Heart left ventricle (tissue), 13 donors: ENCODE measurements at regions not wholly inside any gene's neighbourhood (a gene's known extent, or its start where the extent isn't known, plus 50 kb on each side); places are given as distances from the start of the nearest gene placed in this dataset.

Experiments
- CTCF ChIP-seq, 12 donors: fragments of 200-600 bp; sonication (generic) in 4 of 12; IDR thresholded peaks; one replicate each; pipeline versions ENCODE4 v1.5.0 to v1.8.0; 2018 to 2022; ENCODE audit warnings: antibody characterized with exemption in 12 of 12, mild to moderate bottlenecking in 5 of 12
- POLR2A ChIP-seq, 2 donors: fragments of 450-650 bp; IDR thresholded peaks; one replicate each; pipeline ENCODE4 v1.6.1; 2017; ENCODE audit warnings: antibody characterized with exemption in 2 of 2, mild to moderate bottlenecking in 2 of 2, moderate library complexity in 2 of 2
- donor health status: ischemic (EF 13 %, LVEDD 7.1; RV severe dilation, severe dysfunction).
- donor health status: DM: no; HTN: yes; CAD: no.
- donor health status: DM: no; HTN: no; CAD: no.
- donor health status: ischemic (EF 25% LVEDD 6.9; RV normal size, moderate dysfunction).
- donor health status: ischemic (EF 25% LVEDD 5.7; RV mildly dilated, moderate dysfunction).
- donor health status: ischemic (EF 35%, LVEDD 5.7; RV mildly dilated, moderate dysfunction).
- donor health status: nonischemic (EF 11% LVEDD 7.7; RV severe dilation, severe dysfunction).
- donor health status: DM: yes; HTN: yes; CAD: no.
- donor health status: PGD.
- donor health status: ischemic (EF 29% LVEDD 5.4; RV normal size, mild dysfunction).
- donor health status: nonischemic (EF 23%, LVEDD 6.1; RV moderate dilation, normal function).

DNA sequence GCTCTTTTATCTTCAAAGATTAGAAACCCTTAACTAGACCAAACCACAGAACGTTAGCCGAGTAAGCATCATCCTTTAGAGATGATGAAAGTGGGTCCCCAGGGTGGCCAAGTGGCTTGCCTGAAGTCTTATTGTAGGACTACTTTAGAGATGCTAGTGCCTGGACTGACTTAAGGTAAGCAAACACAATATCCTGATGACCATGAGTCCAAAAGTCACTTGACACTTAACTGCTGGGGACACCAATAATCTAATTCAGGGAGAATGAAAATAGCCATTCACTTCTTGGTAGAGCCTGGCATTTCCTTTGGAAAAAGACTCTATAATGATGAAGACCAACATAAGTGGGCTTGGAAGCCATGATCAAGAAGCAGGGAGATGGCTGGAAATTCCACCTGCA is 225.3 kb upstream of the IRF2BP2 start:
- TF ChIP-seq CTCF (IDR thresholded peaks at IDR 0.05) (no peak), POLR2A (IDR thresholded peaks at IDR 0.05) (no peak)
